ENCODE measurements at regions not wholly inside any gene's neighbourhood (a gene's known extent, or its start where the extent isn't known, plus 50 kb on each side); places are given as distances from the start of the nearest gene placed in this dataset.

GRCh38 chr18:1559563-1559962 lies 654.9 kb downstream of the ADCYAP1 start:
- DNase-seq (ENCODE audit: low spot score) = no peak

- no peak for DNase-seq (ENCODE audit: low spot score)
Observed at GRCh38 chr18:1564793-1565192, 660.1 kb downstream of the ADCYAP1 start.

GRCh38 chr18:1571206-1571605 lies 666.5 kb downstream of the ADCYAP1 start:
- DNase-seq (ENCODE audit: low spot score) = no peak

GRCh38 chr18:1573732-1574131 lies 669.1 kb downstream of the ADCYAP1 start:
- no peak for DNase-seq (ENCODE audit: low spot score)

GRCh38 chr18:1575084-1575483 lies 670.4 kb downstream of the ADCYAP1 start:
- DNase-seq (ENCODE audit: low spot score) = no peak

GRCh38 chr18:1578505-1578904 lies 673.8 kb downstream of the ADCYAP1 start:
- DNase-seq (ENCODE audit: low spot score) = no peak

- no peak for DNase-seq (ENCODE audit: low spot score)
Observed at GRCh38 chr18:1581581-1581980, 676.9 kb downstream of the ADCYAP1 start.

GRCh38 chr18:1585881-1586488 lies 681.3 kb downstream of the ADCYAP1 start:
- peak; percentile 6 for DNase-seq (ENCODE audit: low spot score)

- no peak for DNase-seq (ENCODE audit: low spot score)
Observed at GRCh38 chr18:1593091-1593490, 688.4 kb downstream of the ADCYAP1 start.

GRCh38 chr18:1595195-1595594 lies 690.5 kb downstream of the ADCYAP1 start:
- DNase-seq (ENCODE audit: low spot score) = no peak

GRCh38 chr18:1599196-1599595 lies 694.5 kb downstream of the ADCYAP1 start:
- DNase-seq (ENCODE audit: low spot score) = no peak

GRCh38 chr18:1604751-1605150 lies 700.1 kb downstream of the ADCYAP1 start:
- no peak for DNase-seq (ENCODE audit: low spot score)

- no peak for DNase-seq (ENCODE audit: low spot score)
Observed at GRCh38 chr18:1618364-1618763, 713.7 kb downstream of the ADCYAP1 start.

- no peak for DNase-seq (ENCODE audit: low spot score)
Observed at GRCh38 chr18:1619507-1619906, 714.8 kb downstream of the ADCYAP1 start.

GRCh38 chr18:1624612-1625011 lies 719.9 kb downstream of the ADCYAP1 start:
- no peak for DNase-seq (ENCODE audit: low spot score)

GRCh38 chr18:1627494-1627893 lies 722.8 kb downstream of the ADCYAP1 start:
- DNase-seq (ENCODE audit: low spot score) = no peak

- no peak for DNase-seq (ENCODE audit: low spot score)
Observed at GRCh38 chr18:1648712-1649111, 744.0 kb downstream of the ADCYAP1 start.

GRCh38 chr18:1652018-1652417 lies 747.3 kb downstream of the ADCYAP1 start:
- no peak for DNase-seq (ENCODE audit: low spot score)

GRCh38 chr18:1653873-1654272 lies 749.2 kb downstream of the ADCYAP1 start:
- no peak for DNase-seq (ENCODE audit: low spot score)

- DNase-seq (ENCODE audit: low spot score) = no peak
Observed at GRCh38 chr18:1657876-1658275, 753.2 kb downstream of the ADCYAP1 start.

GRCh38 chr18:1658908-1659566 lies 754.4 kb downstream of the ADCYAP1 start:
- DNase-seq (ENCODE audit: low spot score) = no peak

GRCh38 chr18:1663879-1664705 lies 759.4 kb downstream of the ADCYAP1 start:
- peak; percentile 3 for DNase-seq (ENCODE audit: low spot score)

GRCh38 chr18:1665079-1665478 lies 760.4 kb downstream of the ADCYAP1 start:
- DNase-seq (ENCODE audit: low spot score) = no peak

Data from CD4-positive, alpha-beta T cell treated with Interleukin-15 for 4 hours (primary cell).